ENCODE measurements at regions not wholly inside any gene's neighbourhood (a gene's known extent, or its start where the extent isn't known, plus 50 kb on each side); places are given as distances from the start of the nearest gene placed in this dataset.

GRCh38 chr9:27756418-27756817, 183.1 kb upstream of the C9orf72 start:
- TF ChIP-seq POLR2A (IDR thresholded peaks at IDR 0.05; ENCODE audit: low read length) (no peak), GATA1 (IDR thresholded peaks at IDR 0.05; ENCODE audit: low read depth, low read length) (no peak)

All from erythroblast (primary cell).